CD14-positive monocyte (primary cell): ENCODE measurements at regions not wholly inside any gene's neighbourhood (a gene's known extent, or its start where the extent isn't known, plus 50 kb on each side); places are given as distances from the start of the nearest gene placed in this dataset.

ENCODE experiments used
- DNase-seq, 3 donors: peaks; one replicate each; pipeline ENCODE4 v3.0.0-alpha.2; 2011 to 2022
- H2AFZ ChIP-seq: 2 replicates; pipeline ENCODE4 v1.6.0; 2012; ENCODE audit warnings: mild to moderate bottlenecking, low read depth, low read length, inconsistent platforms; ENCODE audit not compliant: insufficient read depth, poor library complexity, severe bottlenecking
- H3K27ac ChIP-seq, 2 donors: 1 replicate in 1 of 2; 2 replicates in 1 of 2; pipeline ENCODE4 v1.5.1; 2012 to 2013; ENCODE audit warnings: low read length in 2 of 2, control low read depth in 1 of 2, inconsistent platforms in 1 of 2, low read depth in 1 of 2, mild to moderate bottlenecking in 1 of 2
- H3K27me3 ChIP-seq, 2 donors: one replicate each; pipeline versions ENCODE4 v1.6.0 to v1.6.1; 2011 to 2013; ENCODE audit warnings: low read length in 2 of 2; ENCODE audit not compliant: control insufficient read depth in 2 of 2, insufficient read depth in 2 of 2
- H3K36me3 ChIP-seq, 2 donors: replicated peaks in 1 of 2; 1 replicate in 1 of 2; 2 replicates in 1 of 2; pipeline versions ENCODE4 v1.5.1 to v1.6.1; 2012 to 2013; ENCODE audit warnings: low read length in 2 of 2, control low read depth in 1 of 2, inconsistent platforms in 1 of 2, mild to moderate bottlenecking in 1 of 2; ENCODE audit not compliant: insufficient read depth in 2 of 2, control insufficient read depth in 1 of 2
- H3K4me1 ChIP-seq, 2 donors: 1 replicate in 1 of 2; 2 replicates in 1 of 2; pipeline versions ENCODE4 v1.5.1 to v1.6.1; 2012 to 2013; ENCODE audit warnings: low read length in 2 of 2, control low read depth in 1 of 2, inconsistent platforms in 1 of 2, mild to moderate bottlenecking in 1 of 2, moderate library complexity in 1 of 2; ENCODE audit not compliant: insufficient read depth in 2 of 2, control insufficient read depth in 1 of 2
- H3K4me2 ChIP-seq: replicated peaks from 2 replicates; pipeline ENCODE3; 2012; ENCODE audit warnings: low read length, moderate library complexity, mild to moderate bottlenecking; ENCODE audit not compliant: poor library complexity, severe bottlenecking; ENCODE audit errors: extremely low read depth
- H3K4me3 ChIP-seq, 3 experiments: fragments of 200-600 bp in 1 of 3; sonication (generic) in 1 of 3; replicated peaks in 1 of 3; 1 replicate in 2 of 3; 2 replicates in 1 of 3; pipeline ENCODE4 v1.5.1; 2011 to 2013; ENCODE audit warnings: low read length in 3 of 3, mild to moderate bottlenecking in 3 of 3, control low read depth in 2 of 3, low read depth in 2 of 3, inconsistent platforms in 1 of 3, moderate library complexity in 1 of 3
- H3K79me2 ChIP-seq: 2 replicates; pipeline ENCODE4 v1.6.0; 2012; ENCODE audit warnings: mild to moderate bottlenecking, control low read depth, inconsistent platforms, low read length, moderate library complexity; ENCODE audit not compliant: insufficient read depth
- H3K9ac ChIP-seq: 2 replicates; pipeline ENCODE4 v1.6.0; 2017; ENCODE audit warnings: low read length, mild to moderate bottlenecking; ENCODE audit not compliant: insufficient read depth, poor library complexity, severe bottlenecking
- H3K9me3 ChIP-seq, 2 donors: replicated peaks in 1 of 2; 1 replicate in 1 of 2; 2 replicates in 1 of 2; pipeline versions ENCODE4 v1.5.1 to v1.6.1; 2012 to 2013; ENCODE audit warnings: low read length in 2 of 2, control low read depth in 1 of 2; ENCODE audit not compliant: control insufficient read depth in 1 of 2, insufficient read depth in 1 of 2
- H4K20me1 ChIP-seq: 2 replicates; pipeline ENCODE4 v1.6.0; 2012; ENCODE audit warnings: mild to moderate bottlenecking, low read length, control low read depth, moderate library complexity; ENCODE audit not compliant: insufficient read depth
- H3K27ac Mint-ChIP-seq, 7 donors: one replicate each; pipeline ENCODE4 v1.8.0; 2020; ENCODE audit warnings: mild to moderate bottlenecking in 7 of 7, mixed read lengths in 7 of 7, moderate library complexity in 6 of 7, inconsistent platforms in 2 of 7
- H3K27me3 Mint-ChIP-seq, 3 donors: one replicate each; pipeline ENCODE4 v1.8.0; 2021 to 2022; ENCODE audit warnings: low read depth in 3 of 3, mild to moderate bottlenecking in 3 of 3, mixed read lengths in 3 of 3, moderate library complexity in 3 of 3, inconsistent platforms in 1 of 3
- H3K36me3 Mint-ChIP-seq, 2 donors: one replicate each; pipeline ENCODE4 v1.8.0; 2020; ENCODE audit warnings: mixed read lengths in 2 of 2, inconsistent platforms in 1 of 2, mild to moderate bottlenecking in 1 of 2
- H3K4me1 Mint-ChIP-seq: one replicate; pipeline ENCODE4 v1.8.0; 2020; ENCODE audit warnings: mild to moderate bottlenecking, mixed read lengths
- H3K4me3 Mint-ChIP-seq, 2 donors: one replicate each; pipeline ENCODE4 v1.8.0; 2020; ENCODE audit warnings: mild to moderate bottlenecking in 2 of 2, mixed read lengths in 2 of 2, moderate library complexity in 1 of 2
- H3K9me3 Mint-ChIP-seq, 7 donors: one replicate each; pipeline ENCODE4 v1.8.0; 2020 to 2022; ENCODE audit warnings: mixed read lengths in 7 of 7, mild to moderate bottlenecking in 6 of 7, moderate library complexity in 6 of 7, inconsistent platforms in 2 of 7
- WGBS: methylation state at CpG from one replicate; pipeline ENCODE4 v1.1.5; 2013; ENCODE audit warnings: missing lambda C conversion rate; ENCODE audit not compliant: insufficient coverage; 5-methylcytosine and 5-hydroxymethylcytosine counted together
- intact Hi-C, 2 donors: fragments of 100-400 bp; cut with micrococcal nuclease; formaldehyde crosslinking; loops; one replicate each; pipeline versions ENCODE4 v1.15.0 to v1.15.1; 2023
- TF ChIP-seq, protein P1 (sequence below): fragments of 200-600 bp; IDR thresholded peaks from one replicate; pipeline ENCODE4 v1.8.0; 2022; ENCODE audit warnings: antibody characterized with exemption, mild to moderate bottlenecking

- Mint-ChIP-seq H3K27ac (peak overlapping the region; percentile 13 to 88 (median 78)), H3K27me3 (no peaks in the 10 kb centered on the region), H3K4me3 (peak overlapping the region in 1 of 2 donors; percentile 69), H3K4me1 (peaks cover 88% of the 10 kb centered on the region), H3K9me3 (peaks cover 0 to 4% (median 0%) of the 10 kb centered on the region in 7 donors), H3K36me3 (no peaks in the 10 kb centered on the region)
- Histone ChIP-seq H3K79me2 (no peaks in the 10 kb centered on the region), H3K27me3 (no peaks in the 10 kb centered on the region), H3K4me2 (peak overlapping the region; percentile 21), H3K9me3 (no peaks in the 10 kb centered on the region), H4K20me1 (no peaks in the 10 kb centered on the region), H3K9ac (no peak overlapping the region), H3K4me3 (no peak overlapping the region), H3K27ac (peak overlapping the region; percentile 35 to 62), H3K4me1 (peaks cover 62 to 72% of the 10 kb centered on the region in 2 donors), H3K36me3 (no peaks in the 10 kb centered on the region), H2AFZ (peak overlapping the region; percentile 29)
- intact Hi-C loops, result no loop called here
- DNase-seq, result peak; percentile 39 to 41 (median 40)
- TF ChIP-seq, protein P1, sequence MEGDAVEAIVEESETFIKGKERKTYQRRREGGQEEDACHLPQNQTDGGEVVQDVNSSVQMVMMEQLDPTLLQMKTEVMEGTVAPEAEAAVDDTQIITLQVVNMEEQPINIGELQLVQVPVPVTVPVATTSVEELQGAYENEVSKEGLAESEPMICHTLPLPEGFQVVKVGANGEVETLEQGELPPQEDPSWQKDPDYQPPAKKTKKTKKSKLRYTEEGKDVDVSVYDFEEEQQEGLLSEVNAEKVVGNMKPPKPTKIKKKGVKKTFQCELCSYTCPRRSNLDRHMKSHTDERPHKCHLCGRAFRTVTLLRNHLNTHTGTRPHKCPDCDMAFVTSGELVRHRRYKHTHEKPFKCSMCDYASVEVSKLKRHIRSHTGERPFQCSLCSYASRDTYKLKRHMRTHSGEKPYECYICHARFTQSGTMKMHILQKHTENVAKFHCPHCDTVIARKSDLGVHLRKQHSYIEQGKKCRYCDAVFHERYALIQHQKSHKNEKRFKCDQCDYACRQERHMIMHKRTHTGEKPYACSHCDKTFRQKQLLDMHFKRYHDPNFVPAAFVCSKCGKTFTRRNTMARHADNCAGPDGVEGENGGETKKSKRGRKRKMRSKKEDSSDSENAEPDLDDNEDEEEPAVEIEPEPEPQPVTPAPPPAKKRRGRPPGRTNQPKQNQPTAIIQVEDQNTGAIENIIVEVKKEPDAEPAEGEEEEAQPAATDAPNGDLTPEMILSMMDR, result no peak
- WGBS, result 0% methylated on average over 4 of the region's 4 CpGs
Observed at GRCh38 chr6:44618371-44618770, 230.9 kb downstream of the CDC5L start.

- H3K27me3 Mint-ChIP-seq, result peaks cover 0 to 1% (median 0%) of the 10 kb centered on the region in 3 donors
- no peaks in the 10 kb centered on the region for H3K9me3 Mint-ChIP-seq
- Histone ChIP-seq H3K27me3 (no peaks in the 10 kb centered on the region), H4K20me1 (no peaks in the 10 kb centered on the region), H3K79me2 (no peaks in the 10 kb centered on the region), H3K9me3 (no peaks in the 10 kb centered on the region), H3K4me3 (no peak overlapping the region), H3K9ac (no peak overlapping the region), H3K4me1 (peaks cover 72 to 81% of the 10 kb centered on the region in 2 donors), H3K27ac (no peak overlapping the region), H3K36me3 (no peaks in the 10 kb centered on the region), H3K4me2 (no peak overlapping the region), H2AFZ (no peak overlapping the region)
- WGBS, result 95% methylated on average over 4 of the region's 4 CpGs
- H3K4me3 Mint-ChIP-seq, result no peak overlapping the region
- peaks cover 88% of the 10 kb centered on the region for H3K4me1 Mint-ChIP-seq
- intact Hi-C loops, result loop anchor here in 1 of 2 donors (10.0 kb wide), 1 partner anchor 146 kb away; no protein-coding TSS in a partner anchor
- TF ChIP-seq, protein P1, result no peak
- H3K27ac Mint-ChIP-seq, result peak overlapping the region in 1 of 7 donors; percentile 37
- no peak for DNase-seq
- H3K36me3 Mint-ChIP-seq, result no peaks in the 10 kb centered on the region
Observed at GRCh38 chr6:44620922-44621321, 233.4 kb downstream of the CDC5L start.
